Ishikawa (cell line): ENCODE measurements at regions not wholly inside any gene's neighbourhood (a gene's known extent, or its start where the extent isn't known, plus 50 kb on each side); places are given as distances from the start of the nearest gene placed in this dataset.

Source experiments
- CEBPB ChIP-seq: IDR thresholded peaks from 2 replicates; pipeline ENCODE4 v1.6.1; 2012
- EGR1 ChIP-seq: IDR thresholded peaks from 2 replicates; pipeline ENCODE4 v1.6.1; 2012
- EP300 ChIP-seq: IDR thresholded peaks from 2 replicates; pipeline ENCODE4 v1.6.1; 2012; ENCODE audit warnings: borderline replicate concordance
- FOXM1 ChIP-seq: IDR thresholded peaks from 2 replicates; pipeline ENCODE4 v1.6.1; 2012; ENCODE audit warnings: low read depth, borderline replicate concordance
- RAD21 ChIP-seq: IDR thresholded peaks from 2 replicates; pipeline ENCODE4 v1.6.1; 2012; ENCODE audit warnings: low read depth
- TAF1 ChIP-seq: IDR thresholded peaks from 2 replicates; pipeline ENCODE4 v1.6.1; 2012; ENCODE audit warnings: low read depth, mild to moderate bottlenecking
- TCF12 ChIP-seq: IDR thresholded peaks from 2 replicates; pipeline ENCODE4 v1.6.1; 2012; ENCODE audit warnings: low read depth
- TEAD4 ChIP-seq: IDR thresholded peaks from 2 replicates; pipeline ENCODE4 v1.6.1; 2012
- YY1 ChIP-seq: IDR thresholded peaks from 2 replicates; pipeline ENCODE4 v1.6.1; 2012; ENCODE audit warnings: low read depth
- ZBTB7A ChIP-seq: IDR thresholded peaks from 2 replicates; pipeline ENCODE4 v1.6.1; 2012; ENCODE audit warnings: low read depth
- TF ChIP-seq, protein P1 (sequence below): IDR thresholded peaks from 2 replicates; pipeline ENCODE4 v1.6.1; 2012
- TF ChIP-seq, protein P2 (sequence below): IDR thresholded peaks from 2 replicates; pipeline ENCODE4 v1.6.1; 2012; ENCODE audit warnings: low read depth, mild to moderate bottlenecking

DNA sequence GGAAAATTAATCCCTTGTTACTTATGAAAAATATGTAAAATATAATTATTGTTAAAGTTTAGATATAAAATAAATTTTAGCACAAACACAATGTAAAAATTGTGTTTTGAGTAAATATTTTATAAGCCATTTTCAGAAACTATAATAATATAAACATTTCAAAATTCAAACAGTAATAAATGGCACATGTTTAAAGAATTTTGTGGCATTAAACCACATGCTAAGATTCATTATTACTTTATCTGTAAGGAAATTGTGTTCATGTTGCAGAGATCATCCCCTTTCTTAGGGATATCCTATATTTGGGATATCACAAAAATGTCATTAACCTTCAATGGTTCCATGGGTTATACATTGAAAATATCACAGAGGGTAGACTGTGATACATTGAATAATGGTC, 1044.3 kb downstream of the AMY1C start:
- TF ChIP-seq TCF12 = no peak
- no peak for TF ChIP-seq YY1
- no peak for TF ChIP-seq TAF1
- TF ChIP-seq CEBPB = no peak
- TF ChIP-seq EP300 = no peak
- TF ChIP-seq, protein P1, sequence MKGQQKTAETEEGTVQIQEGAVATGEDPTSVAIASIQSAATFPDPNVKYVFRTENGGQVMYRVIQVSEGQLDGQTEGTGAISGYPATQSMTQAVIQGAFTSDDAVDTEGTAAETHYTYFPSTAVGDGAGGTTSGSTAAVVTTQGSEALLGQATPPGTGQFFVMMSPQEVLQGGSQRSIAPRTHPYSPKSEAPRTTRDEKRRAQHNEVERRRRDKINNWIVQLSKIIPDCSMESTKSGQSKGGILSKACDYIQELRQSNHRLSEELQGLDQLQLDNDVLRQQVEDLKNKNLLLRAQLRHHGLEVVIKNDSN = no peak
- TF ChIP-seq, protein P2, sequence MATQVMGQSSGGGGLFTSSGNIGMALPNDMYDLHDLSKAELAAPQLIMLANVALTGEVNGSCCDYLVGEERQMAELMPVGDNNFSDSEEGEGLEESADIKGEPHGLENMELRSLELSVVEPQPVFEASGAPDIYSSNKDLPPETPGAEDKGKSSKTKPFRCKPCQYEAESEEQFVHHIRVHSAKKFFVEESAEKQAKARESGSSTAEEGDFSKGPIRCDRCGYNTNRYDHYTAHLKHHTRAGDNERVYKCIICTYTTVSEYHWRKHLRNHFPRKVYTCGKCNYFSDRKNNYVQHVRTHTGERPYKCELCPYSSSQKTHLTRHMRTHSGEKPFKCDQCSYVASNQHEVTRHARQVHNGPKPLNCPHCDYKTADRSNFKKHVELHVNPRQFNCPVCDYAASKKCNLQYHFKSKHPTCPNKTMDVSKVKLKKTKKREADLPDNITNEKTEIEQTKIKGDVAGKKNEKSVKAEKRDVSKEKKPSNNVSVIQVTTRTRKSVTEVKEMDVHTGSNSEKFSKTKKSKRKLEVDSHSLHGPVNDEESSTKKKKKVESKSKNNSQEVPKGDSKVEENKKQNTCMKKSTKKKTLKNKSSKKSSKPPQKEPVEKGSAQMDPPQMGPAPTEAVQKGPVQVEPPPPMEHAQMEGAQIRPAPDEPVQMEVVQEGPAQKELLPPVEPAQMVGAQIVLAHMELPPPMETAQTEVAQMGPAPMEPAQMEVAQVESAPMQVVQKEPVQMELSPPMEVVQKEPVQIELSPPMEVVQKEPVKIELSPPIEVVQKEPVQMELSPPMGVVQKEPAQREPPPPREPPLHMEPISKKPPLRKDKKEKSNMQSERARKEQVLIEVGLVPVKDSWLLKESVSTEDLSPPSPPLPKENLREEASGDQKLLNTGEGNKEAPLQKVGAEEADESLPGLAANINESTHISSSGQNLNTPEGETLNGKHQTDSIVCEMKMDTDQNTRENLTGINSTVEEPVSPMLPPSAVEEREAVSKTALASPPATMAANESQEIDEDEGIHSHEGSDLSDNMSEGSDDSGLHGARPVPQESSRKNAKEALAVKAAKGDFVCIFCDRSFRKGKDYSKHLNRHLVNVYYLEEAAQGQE = no peak
- no peak for TF ChIP-seq RAD21
- no peak for TF ChIP-seq ZBTB7A
- TF ChIP-seq EGR1 = no peak
- TF ChIP-seq FOXM1 = no peak
- TF ChIP-seq TEAD4 = no peak
